ENCODE measurements at regions not wholly inside any gene's neighbourhood (a gene's known extent, or its start where the extent isn't known, plus 50 kb on each side); places are given as distances from the start of the nearest gene placed in this dataset.

- H3K36me3 ChIP-seq (replicated peaks in 1 of 2; ENCODE audit: control insufficient read depth in 1 of 2, insufficient read depth in 2 of 2, low read length in 2 of 2): no peaks in the 10 kb centered on the region
- H3K4me2 ChIP-seq (ENCODE audit: low read depth, low read length): peak overlapping the region; percentile 20; the same call in 1 of the 2 replicates
- BruUV-seq (replicated peaks): no TSS peak
- peaks cover 18% of the 10 kb centered on the region for H3K4me1 ChIP-seq (ENCODE audit: insufficient read depth, low read length)
- H3K27me3 ChIP-seq (ENCODE audit: control insufficient read depth in 1 of 2, insufficient read depth in 2 of 2, low read length in 2 of 2): no peaks in the 10 kb centered on the region; a peak in 1 of 5 replicates
- H3K4me3 ChIP-seq (replicated peaks in 1 of 3; ENCODE audit: insufficient read depth in 1 of 3, low read depth in 2 of 3, low read length in 3 of 3): no peak overlapping the region
- H3K27ac ChIP-seq (ENCODE audit: extremely low read length, insufficient read depth, low read length): no peak overlapping the region
- DNase-seq (ENCODE audit: low spot score) (peak; percentile 14), ATAC-seq (peak; percentile 81), FAIRE-seq (no peak)
- H3K9ac ChIP-seq (ENCODE audit: insufficient read depth, low read depth, low read length): no peak overlapping the region
- intact Hi-C loops (cut with micrococcal nuclease; ENCODE audit: unreplicated experiment): no loop called here
- ChIA-PET POLR2A (no interaction called here), CTCF (ENCODE audit: low intra/inter-chr PET ratio, low total read pairs) (no interaction called here)
- TF ChIP-seq, protein P1, sequence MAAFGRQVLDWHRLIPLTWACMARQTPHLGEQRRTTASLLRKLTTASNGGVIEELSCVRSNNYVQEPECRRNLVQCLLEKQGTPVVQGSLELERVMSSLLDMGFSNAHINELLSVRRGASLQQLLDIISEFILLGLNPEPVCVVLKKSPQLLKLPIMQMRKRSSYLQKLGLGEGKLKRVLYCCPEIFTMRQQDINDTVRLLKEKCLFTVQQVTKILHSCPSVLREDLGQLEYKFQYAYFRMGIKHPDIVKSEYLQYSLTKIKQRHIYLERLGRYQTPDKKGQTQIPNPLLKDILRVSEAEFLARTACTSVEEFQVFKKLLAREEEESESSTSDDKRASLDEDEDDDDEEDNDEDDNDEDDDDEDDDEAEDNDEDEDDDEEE (CRISPR knock-in tag; IDR thresholded peaks at IDR 0.05): no peak
- TF ChIP-seq ZNF343 (CRISPR knock-in tag; IDR thresholded peaks at IDR 0.05) (no peak), ZNF33B (CRISPR knock-in tag; IDR thresholded peaks at IDR 0.05) (no peak), ZNF546 (CRISPR knock-in tag; conservative IDR thresholded peaks at IDR 0.05) (no peak), HBP1 (CRISPR knock-in tag; IDR thresholded peaks at IDR 0.05; ENCODE audit: low read depth) (no peak), PCBP2 (optimal IDR thresholded peaks at IDR 0.05; ENCODE audit: low read depth, low read length, poor library complexity, severe bottlenecking) (no peak), FOXP1 (IDR thresholded peaks at IDR 0.05) (no peak), FOXP1 (CRISPR knock-in tag; IDR thresholded peaks at IDR 0.05) (no peak), ZNF543 (CRISPR knock-in tag; IDR thresholded peaks at IDR 0.05) (no peak), SPEN (CRISPR knock-in tag; IDR thresholded peaks at IDR 0.05; ENCODE audit: low read depth) (no peak), ARID2 (CRISPR knock-in tag; IDR thresholded peaks at IDR 0.05; ENCODE audit: borderline replicate concordance) (no peak), MTA3 (CRISPR knock-in tag; IDR thresholded peaks at IDR 0.05) (no peak), PTBP1 (IDR thresholded peaks at IDR 0.05; ENCODE audit: low read depth, low read length, poor library complexity, severe bottlenecking) (no peak), TARDBP (CRISPR knock-in tag; IDR thresholded peaks at IDR 0.05) (no peak), ARID4A (CRISPR knock-in tag; IDR thresholded peaks at IDR 0.05; ENCODE audit: borderline replicate concordance) (no peak)
- TF ChIP-seq, protein P2, sequence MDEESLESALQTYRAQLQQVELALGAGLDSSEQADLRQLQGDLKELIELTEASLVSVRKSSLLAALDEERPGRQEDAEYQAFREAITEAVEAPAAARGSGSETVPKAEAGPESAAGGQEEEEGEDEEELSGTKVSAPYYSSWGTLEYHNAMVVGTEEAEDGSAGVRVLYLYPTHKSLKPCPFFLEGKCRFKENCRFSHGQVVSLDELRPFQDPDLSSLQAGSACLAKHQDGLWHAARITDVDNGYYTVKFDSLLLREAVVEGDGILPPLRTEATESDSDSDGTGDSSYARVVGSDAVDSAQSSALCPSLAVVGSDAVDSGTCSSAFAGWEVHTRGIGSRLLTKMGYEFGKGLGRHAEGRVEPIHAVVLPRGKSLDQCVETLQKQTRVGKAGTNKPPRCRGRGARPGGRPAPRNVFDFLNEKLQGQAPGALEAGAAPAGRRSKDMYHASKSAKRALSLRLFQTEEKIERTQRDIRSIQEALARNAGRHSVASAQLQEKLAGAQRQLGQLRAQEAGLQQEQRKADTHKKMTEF (CRISPR knock-in tag; IDR thresholded peaks at IDR 0.05): no peak
- no peaks in the 10 kb centered on the region for H3K9me3 ChIP-seq (ENCODE audit: low read length)
- H2AFZ ChIP-seq (ENCODE audit: low read length): no peak overlapping the region
- H3K79me2 ChIP-seq (ENCODE audit: insufficient read depth, low read length): no peaks in the 10 kb centered on the region
- H4K20me1 ChIP-seq (ENCODE audit: insufficient read depth, low read length): no peaks in the 10 kb centered on the region
- 13% methylated on average over 8 of the region's 10 CpGs for WGBS (ENCODE audit: low lambda C conversion rate)
- in situ Hi-C loops (cut with HindIII; ENCODE audit: extremely low pct_ligation_motif_present, low pct_unique_long_range_greater_than_20kb): no loop called here
Measured at GRCh38 chr3:177934001-177934891, 602.0 kb upstream of the KCNMB2 start.
